Spleen (tissue), 11 donors: ENCODE measurements at regions not wholly inside any gene's neighbourhood (a gene's known extent, or its start where the extent isn't known, plus 50 kb on each side); places are given as distances from the start of the nearest gene placed in this dataset.

ENCODE experiments used
- DNase-seq: peaks from one replicate; pipeline ENCODE4 v3.0.0-alpha.2; 2020
- H3K27ac ChIP-seq, 8 donors: fragments of 200-600 bp; sonication (generic) in 7 of 8; 1 replicate in 4 of 8; 2 replicates in 4 of 8; pipeline versions ENCODE4 v1.5.0 to v1.8.0; 2016 to 2021; ENCODE audit warnings: inconsistent platforms in 4 of 8, mild to moderate bottlenecking in 4 of 8, moderate library complexity in 1 of 8
- H3K27me3 ChIP-seq, 7 donors: fragments of 200-600 bp; sonication (generic) in 6 of 7; replicated peaks in 1 of 7; 1 replicate in 4 of 7; 2 replicates in 3 of 7; pipeline versions ENCODE4 v1.5.0 to v1.8.0; 2016 to 2021; ENCODE audit warnings: inconsistent platforms in 3 of 7, mild to moderate bottlenecking in 1 of 7
- H3K36me3 ChIP-seq, 6 donors: fragments of 200-600 bp; sonication (generic) in 5 of 6; 1 replicate in 4 of 6; 2 replicates in 2 of 6; pipeline versions ENCODE4 v1.5.0 to v1.8.0; 2016 to 2021; ENCODE audit warnings: inconsistent platforms in 2 of 6
- H3K4me1 ChIP-seq, 6 donors: fragments of 200-600 bp; sonication (generic) in 5 of 6; 1 replicate in 3 of 6; 2 replicates in 3 of 6; pipeline versions ENCODE4 v1.5.0 to v1.8.0; 2016 to 2021; ENCODE audit warnings: inconsistent platforms in 3 of 6
- H3K4me3 ChIP-seq, 8 donors: fragments of 200-600 bp; sonication (generic) in 7 of 8; 1 replicate in 4 of 8; 2 replicates in 4 of 8; pipeline versions ENCODE4 v1.5.0 to v1.8.0; 2016 to 2021; ENCODE audit warnings: inconsistent platforms in 4 of 8, mild to moderate bottlenecking in 4 of 8, moderate library complexity in 2 of 8
- H3K9me3 ChIP-seq, 8 donors: fragments of 200-600 bp; sonication (generic) in 7 of 8; 1 replicate in 4 of 8; 2 replicates in 4 of 8; pipeline versions ENCODE4 v1.5.0 to v1.8.0; 2016 to 2021; ENCODE audit warnings: inconsistent platforms in 4 of 8
- CTCF ChIP-seq, 11 experiments: fragments of 200-600 bp in 7 of 11; fragments of 450-650 bp in 4 of 11; sonication (generic) in 4 of 11; IDR thresholded peaks in 8 of 11; conservative IDR thresholded peaks in 3 of 11; 1 replicate in 7 of 11; 2 replicates in 4 of 11; pipeline versions ENCODE4 v1.4.0 to v1.8.0; 2016 to 2021; ENCODE audit warnings: antibody characterized with exemption in 11 of 11, inconsistent platforms in 4 of 11, mild to moderate bottlenecking in 1 of 11
- POLR2A ChIP-seq, 3 donors: fragments of 450-650 bp; IDR thresholded peaks; one replicate each; pipeline ENCODE4 v1.5.1; 2017; ENCODE audit warnings: antibody characterized with exemption in 3 of 3, mild to moderate bottlenecking in 1 of 3
- POLR2AphosphoS5 ChIP-seq, 3 donors: sonication (generic); formaldehyde crosslinking; IDR thresholded peaks; one replicate each; pipeline ENCODE4 v1.5.1; 2017; ENCODE audit warnings: antibody characterized with exemption in 3 of 3
- WGBS, 5 donors: extraction: QIAGEN DNeasy Blood & Tissue Kit in 3 of 5; methylation state at CpG; one replicate each; pipeline versions ENCODE4 v1.1.5 to v1.1.7; 2013 to 2018; 5-methylcytosine and 5-hydroxymethylcytosine counted together
- intact Hi-C: fragments of 100-400 bp; cut with DNase I; formaldehyde crosslinking; loops from one replicate; pipeline ENCODE4 v1.15.0; 2023; ENCODE audit warnings: low total_unique reads
- donor health status: healthy with polysubstance abuse.
- donor health status: DM: no; HTN: no; CAD: no; lungs with moderate emphysema.
- donor health status: DM: no; HTN: no; CAD: no.
- donor health status: Bipolar disorder and iron deficiency.
- donor health status: healthy.
- donor health status: DM: no; HTN: no; CAD: no.
- donor health status: DM: yes; HTN: yes; CAD: no.

- TF ChIP-seq CTCF (IDR thresholded peaks at IDR 0.05 in 8 of 11, conservative IDR thresholded peaks at IDR 0.05 in 3 of 11) (no peak), POLR2AphosphoS5 (IDR thresholded peaks at IDR 0.05) (no peak), POLR2A (IDR thresholded peaks at IDR 0.05) (no peak)
- Histone ChIP-seq H3K9me3 (no peaks in the 10 kb centered on the region), H3K36me3 (no peaks in the 10 kb centered on the region), H3K4me3 (no peak overlapping the region), H3K27me3 (peaks cover 0 to 28% (median 0%) of the 10 kb centered on the region in 7 donors), H3K27ac (no peak overlapping the region), H3K4me1 (no peaks in the 10 kb centered on the region)
- intact Hi-C loops: loop anchor here (2.0 kb wide), 1 partner anchor 282 kb away; no protein-coding TSS in a partner anchor
- DNase-seq: no peak
- WGBS, 5 donors: 56 to 67% (median 65%) methylated on average over 3 of the region's 3 CpGs
Measured at GRCh38 chr12:3994500-3994899, 121.3 kb upstream of the PARP11 start.

- Histone ChIP-seq H3K4me1 (peaks cover 0 to 11% (median 0%) of the 10 kb centered on the region in 6 donors), H3K27me3 (peaks cover 0 to 28% (median 0%) of the 10 kb centered on the region in 7 donors), H3K9me3 (no peaks in the 10 kb centered on the region), H3K27ac (no peak overlapping the region), H3K4me3 (no peak overlapping the region), H3K36me3 (no peaks in the 10 kb centered on the region)
- 55 to 74% (median 67%) methylated on average over 4 of the region's 4 CpGs for WGBS, 5 donors
- TF ChIP-seq CTCF (IDR thresholded peaks at IDR 0.05 in 8 of 11, conservative IDR thresholded peaks at IDR 0.05 in 3 of 11) (no peak), POLR2AphosphoS5 (IDR thresholded peaks at IDR 0.05) (no peak), POLR2A (IDR thresholded peaks at IDR 0.05) (no peak)
- intact Hi-C loops: no loop called here
- DNase-seq: no peak
Measured at GRCh38 chr12:3992945-3993344, 119.7 kb upstream of the PARP11 start.

- whole genome bisulfite sequencing, 5 donors: 76 to 82% (median 78%) methylated on average over 11 of the region's 11 CpGs
- H3K4me3 ChIP-seq: no peak overlapping the region
- no peak for TF ChIP-seq POLR2A (IDR thresholded peaks at IDR 0.05)
- TF ChIP-seq POLR2AphosphoS5 (IDR thresholded peaks at IDR 0.05): no peak
- no peak for TF ChIP-seq CTCF (IDR thresholded peaks at IDR 0.05 in 8 of 11, conservative IDR thresholded peaks at IDR 0.05 in 3 of 11)
- H3K36me3 ChIP-seq: no peaks in the 10 kb centered on the region
- peaks cover 0 to 11% (median 0%) of the 10 kb centered on the region in 6 donors for H3K4me1 ChIP-seq
- H3K9me3 ChIP-seq: no peaks in the 10 kb centered on the region
- intact Hi-C loops: no loop called here
- DNase-seq: no peak
- peaks cover 0 to 28% (median 0%) of the 10 kb centered on the region in 7 donors for H3K27me3 ChIP-seq
- no peak overlapping the region for H3K27ac ChIP-seq
Measured at GRCh38 chr12:3991798-3992580, 118.8 kb upstream of the PARP11 start.

- H3K27ac ChIP-seq: no peak overlapping the region
- H3K36me3 ChIP-seq: no peaks in the 10 kb centered on the region
- DNase-seq: no peak
- H3K4me1 ChIP-seq: peaks cover 0 to 11% (median 0%) of the 10 kb centered on the region in 6 donors
- H3K27me3 ChIP-seq: peaks cover 0 to 28% (median 0%) of the 10 kb centered on the region in 7 donors
- TF ChIP-seq POLR2AphosphoS5 (IDR thresholded peaks at IDR 0.05) (no peak), POLR2A (IDR thresholded peaks at IDR 0.05) (no peak), CTCF (IDR thresholded peaks at IDR 0.05 in 8 of 11, conservative IDR thresholded peaks at IDR 0.05 in 3 of 11) (no peak)
- intact Hi-C loops: no loop called here
- WGBS, 5 donors: 74 to 86% (median 83%) methylated on average over 21 to 26 of the region's 26 CpGs
- H3K4me3 ChIP-seq: no peak overlapping the region
- no peaks in the 10 kb centered on the region for H3K9me3 ChIP-seq
Measured at GRCh38 chr12:3990501-3991280, 117.5 kb upstream of the PARP11 start.
